Activated naive CD4-positive, alpha-beta T cell treated with anti-CD3 and anti-CD28 coated beads, Interleukin-2, amount 50 U/mL, for 24 hours (primary cell): ENCODE measurements at regions not wholly inside any gene's neighbourhood (a gene's known extent, or its start where the extent isn't known, plus 50 kb on each side); places are given as distances from the start of the nearest gene placed in this dataset.
A peak's percentile ranks its signal among the peaks of the same experiment; 100 is the strongest.

Source experiments
- H3K27ac Mint-ChIP-seq: one replicate; pipeline ENCODE4 v1.8.0; 2021; ENCODE audit warnings: mild to moderate bottlenecking, mixed read lengths
- H3K27me3 Mint-ChIP-seq: one replicate; pipeline ENCODE4 v1.8.0; 2021; ENCODE audit warnings: mixed read lengths
- H3K36me3 Mint-ChIP-seq: one replicate; pipeline ENCODE4 v1.8.0; 2021; ENCODE audit warnings: mixed read lengths
- H3K4me1 Mint-ChIP-seq: one replicate; pipeline ENCODE4 v1.8.0; 2021; ENCODE audit warnings: mixed read lengths
- H3K4me3 Mint-ChIP-seq: one replicate; pipeline ENCODE4 v1.8.0; 2021; ENCODE audit warnings: mild to moderate bottlenecking, mixed read lengths
- H3K9me3 Mint-ChIP-seq: one replicate; pipeline ENCODE4 v1.8.0; 2021; ENCODE audit warnings: mixed read lengths

GRCh38 chr3:23099677-23100076, 103.5 kb upstream of the UBE2E2 start:
- Mint-ChIP-seq H3K27ac (no peak overlapping the region), H3K27me3 (peaks cover 2% of the 10 kb centered on the region), H3K4me3 (no peak overlapping the region), H3K36me3 (no peaks in the 10 kb centered on the region), H3K4me1 (no peaks in the 10 kb centered on the region), H3K9me3 (no peaks in the 10 kb centered on the region)

- no peak overlapping the region for H3K27ac Mint-ChIP-seq
- no peaks in the 10 kb centered on the region for H3K9me3 Mint-ChIP-seq
- H3K27me3 Mint-ChIP-seq = peaks cover 2% of the 10 kb centered on the region
- H3K36me3 Mint-ChIP-seq = no peaks in the 10 kb centered on the region
- no peaks in the 10 kb centered on the region for H3K4me1 Mint-ChIP-seq
- H3K4me3 Mint-ChIP-seq = no peak overlapping the region
These were observed 103.0 kb upstream of the UBE2E2 start for GRCh38 chr3:23100106-23100505.

DNA sequence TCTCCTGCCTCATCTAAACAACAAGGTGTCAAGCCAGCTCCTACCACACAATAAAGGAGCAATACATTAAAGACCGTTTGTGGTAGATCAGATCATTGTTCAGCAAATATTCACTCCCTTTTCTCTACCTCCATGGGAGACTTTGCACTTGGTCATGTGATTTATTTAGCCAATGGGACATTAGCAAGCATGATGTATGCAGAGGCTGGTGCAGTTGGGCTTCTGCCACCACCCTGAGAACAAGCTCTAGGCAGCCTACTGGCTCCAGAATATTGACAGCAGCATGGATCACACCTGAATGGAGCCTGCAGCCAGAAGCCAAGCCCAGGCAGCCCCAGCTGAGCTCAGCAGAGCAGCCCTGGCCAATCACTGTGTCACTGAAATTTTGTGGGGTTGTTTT, 99.4 kb upstream of the UBE2E2 start:
- Mint-ChIP-seq H3K27me3 (peaks cover 9% of the 10 kb centered on the region), H3K4me3 (no peak overlapping the region), H3K4me1 (no peaks in the 10 kb centered on the region), H3K36me3 (no peaks in the 10 kb centered on the region), H3K9me3 (no peaks in the 10 kb centered on the region), H3K27ac (no peak overlapping the region)

GRCh38 chr3:23105048-23105447, 98.1 kb upstream of the UBE2E2 start:
- Mint-ChIP-seq H3K27me3 (peaks cover 12% of the 10 kb centered on the region), H3K27ac (peak overlapping the region; percentile 21), H3K36me3 (no peaks in the 10 kb centered on the region), H3K4me1 (no peaks in the 10 kb centered on the region), H3K4me3 (no peak overlapping the region), H3K9me3 (no peaks in the 10 kb centered on the region)

DNA sequence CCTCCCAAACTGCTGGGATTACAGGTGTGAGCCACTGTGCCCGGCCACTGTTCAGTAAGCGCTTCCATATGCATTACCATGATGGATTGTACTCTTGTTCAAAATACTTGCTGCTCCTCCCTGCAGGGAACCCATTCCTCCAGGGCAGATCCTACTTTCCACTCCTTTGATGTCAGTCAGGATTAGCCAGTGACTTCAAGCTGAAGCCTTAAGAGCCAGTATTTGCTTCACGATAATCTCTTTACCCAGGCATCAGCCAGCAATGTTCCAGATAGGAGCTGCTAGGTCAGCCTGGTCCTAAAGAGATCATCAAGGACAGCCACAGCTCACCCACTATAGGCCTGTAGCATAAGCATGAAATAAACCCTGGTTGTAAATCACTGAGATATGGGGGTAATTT, 96.5 kb upstream of the UBE2E2 start:
- H3K27me3 Mint-ChIP-seq = peaks cover 12% of the 10 kb centered on the region
- H3K4me1 Mint-ChIP-seq = no peaks in the 10 kb centered on the region
- no peak overlapping the region for H3K4me3 Mint-ChIP-seq
- no peaks in the 10 kb centered on the region for H3K9me3 Mint-ChIP-seq
- H3K36me3 Mint-ChIP-seq = no peaks in the 10 kb centered on the region
- H3K27ac Mint-ChIP-seq = no peak overlapping the region

DNA sequence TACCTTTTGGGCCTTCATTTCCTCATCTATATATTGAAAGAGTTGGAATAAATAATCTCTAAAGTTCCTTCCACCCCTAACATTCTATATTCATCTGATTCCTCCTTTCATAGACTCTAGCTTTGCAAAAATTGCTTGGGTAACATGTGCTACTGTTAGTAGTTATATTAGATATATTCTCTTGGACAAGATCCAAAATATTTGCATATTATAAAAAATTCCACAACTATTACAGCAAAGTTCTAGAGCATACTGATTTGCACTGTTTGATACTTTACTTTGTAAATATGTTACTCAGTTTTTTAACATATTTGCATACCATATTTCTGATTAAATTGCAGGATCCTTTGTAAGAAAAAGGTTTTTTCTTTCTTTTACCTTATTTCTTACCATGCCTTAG, 95.9 kb upstream of the UBE2E2 start:
- peaks cover 12% of the 10 kb centered on the region for H3K27me3 Mint-ChIP-seq
- no peaks in the 10 kb centered on the region for H3K9me3 Mint-ChIP-seq
- H3K4me1 Mint-ChIP-seq = no peaks in the 10 kb centered on the region
- H3K27ac Mint-ChIP-seq = no peak overlapping the region
- no peak overlapping the region for H3K4me3 Mint-ChIP-seq
- no peaks in the 10 kb centered on the region for H3K36me3 Mint-ChIP-seq

DNA sequence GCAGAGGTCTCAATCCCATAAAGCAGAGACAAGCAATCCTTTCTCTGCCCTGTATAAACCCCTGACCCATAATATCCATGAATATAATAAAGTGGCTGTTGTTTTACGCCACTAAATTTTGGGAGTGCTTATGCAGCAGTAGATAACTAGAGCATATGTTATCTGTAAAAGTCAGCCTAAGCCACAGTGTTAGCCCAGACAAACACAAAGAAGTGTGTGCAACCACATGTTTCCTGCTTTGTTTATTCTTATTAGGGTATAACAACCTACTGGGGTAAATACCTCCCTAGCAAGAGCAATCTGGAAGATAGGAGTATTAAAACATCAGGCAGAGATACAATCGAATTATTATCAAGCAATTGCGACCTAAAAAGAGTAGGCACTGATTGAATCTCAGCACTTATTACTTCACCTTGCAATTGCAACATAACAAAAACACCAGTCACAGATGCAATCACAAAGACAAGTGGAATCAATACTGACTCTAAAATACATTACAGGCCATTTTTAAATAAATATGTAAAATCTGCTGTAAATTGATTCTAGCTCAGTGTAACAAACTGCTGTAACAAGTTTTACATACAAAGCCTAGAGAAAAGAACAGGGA, 94.6 kb upstream of the UBE2E2 start:
- no peak overlapping the region for H3K4me3 Mint-ChIP-seq
- peaks cover under 1% of the 10 kb centered on the region for H3K4me1 Mint-ChIP-seq
- H3K36me3 Mint-ChIP-seq = no peaks in the 10 kb centered on the region
- H3K27me3 Mint-ChIP-seq = peaks cover 13% of the 10 kb centered on the region
- no peaks in the 10 kb centered on the region for H3K9me3 Mint-ChIP-seq
- H3K27ac Mint-ChIP-seq = no peak overlapping the region

DNA sequence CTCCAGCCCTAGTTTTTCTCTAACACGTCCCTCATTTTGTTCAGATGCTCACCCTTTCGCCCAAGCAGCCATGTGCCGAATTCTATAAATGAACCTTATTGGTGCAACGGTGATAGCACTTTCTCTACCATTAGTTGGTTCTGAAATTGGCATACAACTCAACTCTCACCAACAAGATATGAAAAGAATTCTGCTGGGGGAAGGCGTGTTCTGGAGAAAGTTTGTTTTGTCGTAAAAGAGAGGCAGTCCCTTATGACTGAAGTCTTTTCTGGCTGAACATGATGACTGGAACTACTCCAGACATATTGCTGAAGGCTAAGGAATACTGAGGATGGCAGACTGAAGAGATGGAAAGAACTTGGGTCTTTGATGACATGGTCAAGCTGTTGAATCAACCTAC, 91.8 kb upstream of the UBE2E2 start:
- peaks cover 11% of the 10 kb centered on the region for H3K4me1 Mint-ChIP-seq
- no peak overlapping the region for H3K27ac Mint-ChIP-seq
- H3K36me3 Mint-ChIP-seq = no peaks in the 10 kb centered on the region
- H3K9me3 Mint-ChIP-seq = no peaks in the 10 kb centered on the region
- H3K4me3 Mint-ChIP-seq = no peak overlapping the region
- H3K27me3 Mint-ChIP-seq = peaks cover 6% of the 10 kb centered on the region

DNA sequence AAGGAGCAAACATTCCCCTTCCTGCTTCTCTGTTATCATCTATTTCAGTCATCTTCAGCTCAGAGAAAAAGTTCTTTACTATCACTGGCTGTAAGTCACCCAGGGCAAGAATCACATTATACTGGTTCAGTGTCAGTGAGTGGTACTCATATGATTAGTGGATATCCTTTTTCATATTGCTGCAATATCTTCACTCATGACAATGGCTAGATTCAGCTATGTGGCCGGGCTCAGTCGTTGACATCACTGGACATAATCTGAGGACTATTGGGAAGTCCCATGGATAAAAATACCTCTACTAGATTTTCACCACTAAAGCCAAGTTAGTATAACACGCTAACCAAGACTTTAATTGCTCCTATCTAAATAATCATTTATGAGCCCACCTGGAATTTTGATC, 91.3 kb upstream of the UBE2E2 start:
- Mint-ChIP-seq H3K36me3 (no peaks in the 10 kb centered on the region), H3K4me1 (peaks cover 11% of the 10 kb centered on the region), H3K27me3 (peaks cover 6% of the 10 kb centered on the region), H3K4me3 (no peak overlapping the region), H3K9me3 (no peaks in the 10 kb centered on the region), H3K27ac (no peak overlapping the region)

- peaks cover 11% of the 10 kb centered on the region for H3K4me1 Mint-ChIP-seq
- H3K4me3 Mint-ChIP-seq = no peak overlapping the region
- H3K27ac Mint-ChIP-seq = no peak overlapping the region
- no peaks in the 10 kb centered on the region for H3K36me3 Mint-ChIP-seq
- peaks cover 4% of the 10 kb centered on the region for H3K27me3 Mint-ChIP-seq
- no peaks in the 10 kb centered on the region for H3K9me3 Mint-ChIP-seq
These were observed 90.6 kb upstream of the UBE2E2 start for GRCh38 chr3:23112491-23112890.

DNA sequence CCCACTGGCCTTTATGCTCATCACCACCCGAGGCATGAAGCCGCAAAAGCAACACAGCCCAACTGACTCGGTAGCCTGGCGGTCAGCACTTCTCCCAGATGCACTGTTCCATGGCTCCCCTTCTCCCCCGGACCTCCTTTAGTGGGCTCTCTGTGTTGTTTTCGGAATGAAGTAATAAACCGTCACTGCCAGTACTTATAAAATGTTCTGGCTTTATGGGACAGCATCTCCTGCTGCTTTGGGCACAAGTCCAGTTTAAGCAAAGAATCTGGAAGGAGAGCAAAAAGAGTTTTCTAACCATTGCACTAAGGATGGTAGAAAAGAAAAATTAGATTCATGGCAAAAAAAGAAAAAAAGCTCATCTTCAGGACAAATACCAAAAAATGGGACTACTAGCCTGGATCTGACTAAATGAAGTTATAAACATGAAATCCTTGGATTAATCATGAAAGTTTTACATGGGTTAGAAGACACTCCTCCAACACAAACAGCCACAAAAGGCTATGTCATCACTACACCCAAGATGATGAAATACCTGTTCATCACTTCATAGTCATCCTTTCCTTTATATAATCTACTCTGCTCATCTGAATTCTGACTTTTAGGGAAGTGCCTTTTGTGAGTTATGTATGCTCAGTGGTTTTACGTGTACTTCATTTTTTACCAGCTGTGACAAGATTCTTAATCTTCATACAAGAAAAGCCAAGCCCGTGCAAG, 89.5 kb upstream of the UBE2E2 start:
- no peaks in the 10 kb centered on the region for H3K36me3 Mint-ChIP-seq
- H3K4me1 Mint-ChIP-seq = peaks cover 11% of the 10 kb centered on the region
- no peak overlapping the region for H3K4me3 Mint-ChIP-seq
- no peak overlapping the region for H3K27ac Mint-ChIP-seq
- peaks cover 8% of the 10 kb centered on the region for H3K27me3 Mint-ChIP-seq
- H3K9me3 Mint-ChIP-seq = no peaks in the 10 kb centered on the region

- no peaks in the 10 kb centered on the region for H3K36me3 Mint-ChIP-seq
- H3K4me1 Mint-ChIP-seq = peaks cover 11% of the 10 kb centered on the region
- no peak overlapping the region for H3K27ac Mint-ChIP-seq
- no peaks in the 10 kb centered on the region for H3K9me3 Mint-ChIP-seq
- peaks cover 8% of the 10 kb centered on the region for H3K27me3 Mint-ChIP-seq
- H3K4me3 Mint-ChIP-seq = no peak overlapping the region
These were observed 88.7 kb upstream of the UBE2E2 start for GRCh38 chr3:23114432-23114831.

- H3K27me3 Mint-ChIP-seq = peaks cover 8% of the 10 kb centered on the region
- H3K4me3 Mint-ChIP-seq = no peak overlapping the region
- no peak overlapping the region for H3K27ac Mint-ChIP-seq
- H3K9me3 Mint-ChIP-seq = no peaks in the 10 kb centered on the region
- H3K36me3 Mint-ChIP-seq = no peaks in the 10 kb centered on the region
- H3K4me1 Mint-ChIP-seq = peaks cover 11% of the 10 kb centered on the region
These were observed 87.8 kb upstream of the UBE2E2 start for GRCh38 chr3:23115171-23115877.

DNA sequence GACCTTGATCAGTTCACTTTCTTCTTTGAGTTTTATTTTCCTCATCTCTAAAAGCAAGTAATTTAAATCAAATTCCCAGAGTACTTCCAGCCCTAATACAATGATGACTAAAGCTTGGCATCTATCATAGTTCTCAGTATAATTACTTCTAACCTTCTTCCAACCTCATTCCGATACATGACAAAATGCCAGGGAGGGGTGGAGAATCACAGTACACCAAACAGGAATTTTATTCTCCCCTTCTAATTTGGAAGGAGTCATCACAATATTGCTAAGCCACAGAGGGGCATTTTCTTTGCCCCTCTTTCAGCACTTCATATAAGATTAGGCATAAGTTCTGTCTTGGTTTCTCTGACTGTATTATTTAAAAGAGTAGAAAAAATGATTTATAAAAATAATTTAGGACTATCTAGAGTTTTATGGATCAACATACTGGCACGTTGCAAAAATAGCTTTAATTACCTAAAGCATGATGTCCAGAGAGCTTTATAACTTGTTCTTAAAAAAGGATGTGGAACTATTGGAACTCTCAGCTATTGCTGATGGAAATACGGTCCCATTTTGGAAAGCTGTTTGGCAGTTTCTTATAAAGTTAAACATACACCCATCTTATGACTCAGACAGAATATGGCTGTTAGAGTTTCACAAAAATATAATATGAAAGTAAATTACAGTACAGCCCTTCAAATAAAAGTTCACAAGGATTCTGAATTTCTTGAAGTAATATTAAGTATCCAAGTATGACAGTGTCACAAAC, 86.9 kb upstream of the UBE2E2 start:
- Mint-ChIP-seq H3K4me1 (peaks cover 11% of the 10 kb centered on the region), H3K36me3 (no peaks in the 10 kb centered on the region), H3K27ac (no peak overlapping the region), H3K27me3 (peaks cover 8% of the 10 kb centered on the region), H3K4me3 (no peak overlapping the region), H3K9me3 (no peaks in the 10 kb centered on the region)

DNA sequence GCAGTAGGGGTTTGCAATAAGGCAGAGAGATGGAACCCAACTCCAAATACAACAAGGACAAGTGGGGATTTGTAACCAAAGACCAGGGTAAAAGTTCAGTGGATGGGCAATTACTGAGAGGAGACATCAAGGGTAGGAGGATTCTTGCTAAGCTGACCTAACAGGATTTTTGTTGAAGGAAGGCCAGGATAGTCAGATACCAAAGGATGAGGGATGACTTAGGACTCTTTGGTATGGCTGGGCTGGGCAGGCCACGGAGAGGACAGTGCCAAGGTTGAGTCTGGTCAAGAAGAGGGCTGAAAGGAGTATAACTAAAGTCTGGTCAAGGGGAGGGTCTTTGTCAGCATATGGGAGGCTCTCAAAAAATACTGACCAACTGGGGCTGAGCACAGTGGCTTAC, 85.3 kb upstream of the UBE2E2 start:
- no peak overlapping the region for H3K4me3 Mint-ChIP-seq
- peaks cover 9% of the 10 kb centered on the region for H3K27me3 Mint-ChIP-seq
- peaks cover 11% of the 10 kb centered on the region for H3K4me1 Mint-ChIP-seq
- H3K9me3 Mint-ChIP-seq = no peaks in the 10 kb centered on the region
- no peaks in the 10 kb centered on the region for H3K36me3 Mint-ChIP-seq
- H3K27ac Mint-ChIP-seq = no peak overlapping the region

GRCh38 chr3:23127196-23127595, 75.9 kb upstream of the UBE2E2 start:
- Mint-ChIP-seq H3K9me3 (no peaks in the 10 kb centered on the region), H3K27ac (no peak overlapping the region), H3K36me3 (no peaks in the 10 kb centered on the region), H3K4me3 (no peak overlapping the region), H3K4me1 (no peaks in the 10 kb centered on the region), H3K27me3 (peaks cover 6% of the 10 kb centered on the region)
